C4-2B (cell line): ENCODE measurements at regions not wholly inside any gene's neighbourhood (a gene's known extent, or its start where the extent isn't known, plus 50 kb on each side); places are given as distances from the start of the nearest gene placed in this dataset.

ENCODE experiments used
- CTCF ChIP-seq: fragments of 450-650 bp; conservative IDR thresholded peaks from 2 replicates; pipeline ENCODE4 v1.5.1; 2017; ENCODE audit warnings: mild to moderate bottlenecking
- ZFX ChIP-seq: fragments of 450-650 bp; IDR thresholded peaks from 2 replicates; pipeline ENCODE4 v1.6.1; 2017

GRCh38 chr5:61732796-61733195 lies 400.7 kb downstream of the ZSWIM6 start:
- TF ChIP-seq CTCF: no peak
- TF ChIP-seq ZFX: no peak
